ENCODE measurements at regions not wholly inside any gene's neighbourhood (a gene's known extent, or its start where the extent isn't known, plus 50 kb on each side); places are given as distances from the start of the nearest gene placed in this dataset.

DNA sequence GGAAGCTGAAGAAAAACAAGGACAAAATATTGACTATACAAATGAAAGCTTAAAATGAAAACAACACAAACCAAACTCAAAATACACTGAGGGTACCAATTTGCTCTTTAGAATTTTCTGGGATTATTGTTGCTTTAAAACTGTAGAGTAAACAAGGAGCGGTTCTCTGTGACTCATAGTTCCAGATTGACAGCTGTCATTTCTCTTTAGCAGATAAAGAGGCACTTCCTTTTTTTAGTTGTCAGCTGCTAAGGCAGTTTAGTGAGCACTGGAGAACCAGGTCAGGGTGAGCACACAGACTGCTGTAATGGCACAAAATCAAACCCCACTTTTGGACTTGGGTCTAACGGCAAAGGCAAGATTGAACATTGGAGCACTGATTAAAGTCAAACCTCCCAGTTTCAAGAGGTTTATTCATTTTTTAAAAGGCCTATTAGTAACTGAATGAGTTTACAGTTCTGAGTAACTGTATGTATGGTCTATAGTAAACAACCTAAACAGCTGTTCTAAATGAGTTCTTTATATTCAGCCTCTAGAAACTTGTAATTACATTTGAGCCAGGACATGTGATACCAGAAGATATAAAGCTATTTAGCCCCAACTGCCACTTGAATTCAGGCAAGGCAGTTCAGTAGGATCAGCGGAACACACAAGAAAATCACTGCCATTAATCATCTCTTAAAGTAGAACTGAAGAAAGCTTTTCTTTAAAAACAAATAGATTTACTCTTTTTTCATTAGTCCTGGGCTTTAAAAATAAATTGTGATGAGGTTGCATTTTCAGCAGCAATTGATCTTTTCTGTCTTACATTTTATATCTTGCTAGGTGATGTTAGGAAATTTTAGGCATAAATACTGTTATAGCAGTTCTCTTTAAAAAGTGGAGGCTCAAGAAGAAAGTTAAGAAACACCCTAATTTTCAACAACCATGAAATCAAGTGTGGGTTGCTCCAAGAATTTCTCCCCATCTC lies 71.7 kb upstream of the PRICKLE1 start:
- no peaks in the 10 kb centered on the region for H3K79me2 ChIP-seq (ENCODE audit: control insufficient read depth, insufficient read depth, low read length, poor library complexity)
- no peaks in the 10 kb centered on the region for H3K27me3 ChIP-seq (ENCODE audit: insufficient read depth, low read length)
- H2AK5ac ChIP-seq (ENCODE audit: low read length): no peak overlapping the region
- H2BK12ac ChIP-seq (ENCODE audit: low read length): peak overlapping the region; percentile 49
- no peaks in the 10 kb centered on the region for H3K36me3 ChIP-seq (ENCODE audit: control insufficient read depth in 1 of 2, insufficient read depth in 2 of 2, low read length in 2 of 2)
- no peak overlapping the region for H2AFZ ChIP-seq (ENCODE audit: insufficient read depth, low read length, poor library complexity)
- H3K9ac ChIP-seq (ENCODE audit: low read length): no peak overlapping the region
- no peak overlapping the region for H3K27ac ChIP-seq (ENCODE audit: low read depth, low read length)
- no peak overlapping the region for H3K4me2 ChIP-seq (ENCODE audit: low read length)
- no peaks in the 10 kb centered on the region for H3K79me1 ChIP-seq (ENCODE audit: low read length)
- no peak overlapping the region for H3K4me3 ChIP-seq (ENCODE audit: low read depth, low read length)
- H3K14ac ChIP-seq (ENCODE audit: low read length): no peak overlapping the region
- no peaks in the 10 kb centered on the region for H3K4me1 ChIP-seq (ENCODE audit: control insufficient read depth in 1 of 2, insufficient read depth in 2 of 2, low read length in 2 of 2)
- no peak overlapping the region for H3K23ac ChIP-seq (ENCODE audit: low read length)
- no peaks in the 10 kb centered on the region for H3K9me3 ChIP-seq (ENCODE audit: insufficient read depth, low read depth, low read length)
- no peak overlapping the region for H4K91ac ChIP-seq (ENCODE audit: low read depth, low read length)
- DNase-seq: no peak
- H4K8ac ChIP-seq (ENCODE audit: low read depth, low read length): no peak overlapping the region
- no CpG with 5 or more reads among the region's 3 CpGs for WGBS (ENCODE audit: extremely low coverage, insufficient coverage, insufficient read length)
- H4K12ac ChIP-seq (ENCODE audit: low read depth, low read length): no peak overlapping the region
- no peak overlapping the region for H2BK120ac ChIP-seq (ENCODE audit: insufficient read depth, low read length, poor library complexity)
- H2BK5ac ChIP-seq (ENCODE audit: low read depth, low read length, poor library complexity): no peak overlapping the region
- H3K4ac ChIP-seq (ENCODE audit: low read depth, low read length): no peak overlapping the region
- H3K18ac ChIP-seq (ENCODE audit: low read length): no peak overlapping the region

GRCh38 chr12:42660117-42660516 lies 70.6 kb upstream of the PRICKLE1 start:
- no peak overlapping the region for H4K8ac ChIP-seq (ENCODE audit: low read depth, low read length)
- H2BK120ac ChIP-seq (ENCODE audit: insufficient read depth, low read length, poor library complexity): no peak overlapping the region
- no peaks in the 10 kb centered on the region for H3K27me3 ChIP-seq (ENCODE audit: insufficient read depth, low read length)
- H4K91ac ChIP-seq (ENCODE audit: low read depth, low read length): no peak overlapping the region
- H3K23ac ChIP-seq (ENCODE audit: low read length): no peak overlapping the region
- no CpG with 5 or more reads among the region's 1 CpG for WGBS (ENCODE audit: extremely low coverage, insufficient coverage, insufficient read length)
- H3K79me2 ChIP-seq (ENCODE audit: control insufficient read depth, insufficient read depth, low read length, poor library complexity): no peaks in the 10 kb centered on the region
- H3K4me1 ChIP-seq (ENCODE audit: control insufficient read depth in 1 of 2, insufficient read depth in 2 of 2, low read length in 2 of 2): no peaks in the 10 kb centered on the region
- no peaks in the 10 kb centered on the region for H3K36me3 ChIP-seq (ENCODE audit: control insufficient read depth in 1 of 2, insufficient read depth in 2 of 2, low read length in 2 of 2)
- no peak overlapping the region for H2BK12ac ChIP-seq (ENCODE audit: low read length)
- no peak overlapping the region for H3K18ac ChIP-seq (ENCODE audit: low read length)
- H2AFZ ChIP-seq (ENCODE audit: insufficient read depth, low read length, poor library complexity): no peak overlapping the region
- no peaks in the 10 kb centered on the region for H3K9me3 ChIP-seq (ENCODE audit: insufficient read depth, low read depth, low read length)
- no peak overlapping the region for H2BK5ac ChIP-seq (ENCODE audit: low read depth, low read length, poor library complexity)
- H3K27ac ChIP-seq (ENCODE audit: low read depth, low read length): no peak overlapping the region
- no peak overlapping the region for H3K14ac ChIP-seq (ENCODE audit: low read length)
- no peak overlapping the region for H3K4ac ChIP-seq (ENCODE audit: low read depth, low read length)
- H3K9ac ChIP-seq (ENCODE audit: low read length): no peak overlapping the region
- H4K12ac ChIP-seq (ENCODE audit: low read depth, low read length): no peak overlapping the region
- DNase-seq: no peak
- no peak overlapping the region for H3K4me3 ChIP-seq (ENCODE audit: low read depth, low read length)
- H3K4me2 ChIP-seq (ENCODE audit: low read length): no peak overlapping the region
- H3K79me1 ChIP-seq (ENCODE audit: low read length): no peaks in the 10 kb centered on the region
- no peak overlapping the region for H2AK5ac ChIP-seq (ENCODE audit: low read length)

GRCh38 chr12:42652048-42652447 lies 62.5 kb upstream of the PRICKLE1 start:
- H3K4me3 ChIP-seq (ENCODE audit: low read depth, low read length): no peak overlapping the region
- no peak overlapping the region for H4K12ac ChIP-seq (ENCODE audit: low read depth, low read length)
- no peaks in the 10 kb centered on the region for H3K36me3 ChIP-seq (ENCODE audit: control insufficient read depth in 1 of 2, insufficient read depth in 2 of 2, low read length in 2 of 2)
- peaks cover 1% of the 10 kb centered on the region for H3K79me1 ChIP-seq (ENCODE audit: low read length)
- H4K8ac ChIP-seq (ENCODE audit: low read depth, low read length): no peak overlapping the region
- no peak overlapping the region for H2BK120ac ChIP-seq (ENCODE audit: insufficient read depth, low read length, poor library complexity)
- no peak overlapping the region for H3K14ac ChIP-seq (ENCODE audit: low read length)
- H3K23ac ChIP-seq (ENCODE audit: low read length): no peak overlapping the region
- H3K18ac ChIP-seq (ENCODE audit: low read length): no peak overlapping the region
- no peak for DNase-seq
- WGBS (ENCODE audit: extremely low coverage, insufficient coverage, insufficient read length): no CpG with 5 or more reads among the region's 5 CpGs
- H2AK5ac ChIP-seq (ENCODE audit: low read length): no peak overlapping the region
- H3K27ac ChIP-seq (ENCODE audit: low read depth, low read length): no peak overlapping the region
- H2AFZ ChIP-seq (ENCODE audit: insufficient read depth, low read length, poor library complexity): no peak overlapping the region
- no peaks in the 10 kb centered on the region for H3K9me3 ChIP-seq (ENCODE audit: insufficient read depth, low read depth, low read length)
- H3K4me1 ChIP-seq (ENCODE audit: control insufficient read depth in 1 of 2, insufficient read depth in 2 of 2, low read length in 2 of 2): no peaks in the 10 kb centered on the region
- no peak overlapping the region for H3K4ac ChIP-seq (ENCODE audit: low read depth, low read length)
- no peak overlapping the region for H2BK12ac ChIP-seq (ENCODE audit: low read length)
- H3K9ac ChIP-seq (ENCODE audit: low read length): no peak overlapping the region
- H3K4me2 ChIP-seq (ENCODE audit: low read length): no peak overlapping the region
- no peaks in the 10 kb centered on the region for H3K79me2 ChIP-seq (ENCODE audit: control insufficient read depth, insufficient read depth, low read length, poor library complexity)
- H3K27me3 ChIP-seq (ENCODE audit: insufficient read depth, low read length): no peaks in the 10 kb centered on the region
- no peak overlapping the region for H2BK5ac ChIP-seq (ENCODE audit: low read depth, low read length, poor library complexity)
- H4K91ac ChIP-seq (ENCODE audit: low read depth, low read length): no peak overlapping the region

- no CpG with 5 or more reads among the region's 3 CpGs for WGBS (ENCODE audit: extremely low coverage, insufficient coverage, insufficient read length)
- H3K23ac ChIP-seq (ENCODE audit: low read length): no peak overlapping the region
- H3K79me2 ChIP-seq (ENCODE audit: control insufficient read depth, insufficient read depth, low read length, poor library complexity): no peaks in the 10 kb centered on the region
- no peak overlapping the region for H2BK12ac ChIP-seq (ENCODE audit: low read length)
- H3K4me2 ChIP-seq (ENCODE audit: low read length): no peak overlapping the region
- no peak overlapping the region for H4K8ac ChIP-seq (ENCODE audit: low read depth, low read length)
- no peak overlapping the region for H3K9ac ChIP-seq (ENCODE audit: low read length)
- peaks cover 1% of the 10 kb centered on the region for H3K79me1 ChIP-seq (ENCODE audit: low read length)
- no peaks in the 10 kb centered on the region for H3K36me3 ChIP-seq (ENCODE audit: control insufficient read depth in 1 of 2, insufficient read depth in 2 of 2, low read length in 2 of 2)
- no peaks in the 10 kb centered on the region for H3K9me3 ChIP-seq (ENCODE audit: insufficient read depth, low read depth, low read length)
- no peak overlapping the region for H4K12ac ChIP-seq (ENCODE audit: low read depth, low read length)
- no peak overlapping the region for H2AFZ ChIP-seq (ENCODE audit: insufficient read depth, low read length, poor library complexity)
- no peak overlapping the region for H2BK120ac ChIP-seq (ENCODE audit: insufficient read depth, low read length, poor library complexity)
- H3K4me1 ChIP-seq (ENCODE audit: control insufficient read depth in 1 of 2, insufficient read depth in 2 of 2, low read length in 2 of 2): no peaks in the 10 kb centered on the region
- H2AK5ac ChIP-seq (ENCODE audit: low read length): no peak overlapping the region
- no peak for DNase-seq
- no peak overlapping the region for H4K91ac ChIP-seq (ENCODE audit: low read depth, low read length)
- no peak overlapping the region for H3K14ac ChIP-seq (ENCODE audit: low read length)
- H2BK5ac ChIP-seq (ENCODE audit: low read depth, low read length, poor library complexity): no peak overlapping the region
- no peak overlapping the region for H3K4ac ChIP-seq (ENCODE audit: low read depth, low read length)
- no peak overlapping the region for H3K4me3 ChIP-seq (ENCODE audit: low read depth, low read length)
- H3K18ac ChIP-seq (ENCODE audit: low read length): no peak overlapping the region
- H3K27me3 ChIP-seq (ENCODE audit: insufficient read depth, low read length): no peaks in the 10 kb centered on the region
- H3K27ac ChIP-seq (ENCODE audit: low read depth, low read length): no peak overlapping the region
Observed at GRCh38 chr12:42648061-42648460, 58.5 kb upstream of the PRICKLE1 start.

All from trophoblast cell (in vitro differentiated cells and primary cell).